Endodermal cell (in vitro differentiated cells): ENCODE measurements at regions not wholly inside any gene's neighbourhood (a gene's known extent, or its start where the extent isn't known, plus 50 kb on each side); places are given as distances from the start of the nearest gene placed in this dataset.

Experiments
- DNase-seq: peaks from one replicate; pipeline ENCODE4 v3.0.0-alpha.2; 2017
- H3K27ac ChIP-seq: 2 replicates; pipeline ENCODE4 v1.5.1; 2013; ENCODE audit warnings: mild to moderate bottlenecking, low read depth, low read length, moderate library complexity
- H3K27me3 ChIP-seq: 2 replicates; pipeline ENCODE4 v1.6.1; 2013; ENCODE audit warnings: mild to moderate bottlenecking, low read length, moderate library complexity; ENCODE audit not compliant: insufficient read depth, control insufficient read depth, poor library complexity, severe bottlenecking
- H3K36me3 ChIP-seq: 2 replicates; pipeline ENCODE4 v1.7.0; 2013; ENCODE audit warnings: mild to moderate bottlenecking, low read length, moderate library complexity; ENCODE audit not compliant: control insufficient read depth, insufficient read depth
- H3K4me1 ChIP-seq: one replicate; pipeline ENCODE4 v1.7.0; 2013; ENCODE audit warnings: low read length; ENCODE audit not compliant: control insufficient read depth, insufficient read depth
- H3K4me3 ChIP-seq: 2 replicates; pipeline ENCODE4 v1.5.1; 2013; ENCODE audit warnings: mild to moderate bottlenecking, low read length, moderate library complexity
- H3K9ac ChIP-seq: 2 replicates; pipeline ENCODE4 v1.6.1; 2013; ENCODE audit warnings: mild to moderate bottlenecking, low read length, moderate library complexity; ENCODE audit not compliant: poor library complexity, severe bottlenecking; ENCODE audit errors: extremely low read depth
- H3K9me3 ChIP-seq: 2 replicates; pipeline ENCODE4 v1.6.1; 2013; ENCODE audit warnings: mild to moderate bottlenecking, low read length, moderate library complexity; ENCODE audit not compliant: control insufficient read depth
- H3K27ac Mint-ChIP-seq: 2 replicates; pipeline ENCODE4 v1.8.0; 2020; ENCODE audit warnings: mixed read lengths
- H3K27me3 Mint-ChIP-seq: 2 replicates; pipeline ENCODE4 v1.8.0; 2021; ENCODE audit warnings: mild to moderate bottlenecking, mixed read lengths; ENCODE audit not compliant: insufficient read depth
- H3K36me3 Mint-ChIP-seq: 2 replicates; pipeline ENCODE4 v1.8.0; 2020; ENCODE audit warnings: low read depth, mixed read lengths
- H3K4me1 Mint-ChIP-seq: 2 replicates; pipeline ENCODE4 v1.8.0; 2020; ENCODE audit warnings: mixed read lengths
- H3K4me3 Mint-ChIP-seq: 2 replicates; pipeline ENCODE4 v1.8.0; 2020; ENCODE audit warnings: mild to moderate bottlenecking, moderate library complexity, mixed read lengths
- H3K9me3 Mint-ChIP-seq: 2 replicates; pipeline ENCODE4 v1.8.0; 2020; ENCODE audit warnings: mild to moderate bottlenecking, mixed read lengths
- WGBS, 2 experiments: methylation state at CpG; one replicate each; pipeline versions ENCODE4 v1.1.5 to v1.1.7; 2013; ENCODE audit warnings: missing lambda C conversion rate in 2 of 2, mixed read lengths in 1 of 2; ENCODE audit not compliant: insufficient coverage in 1 of 2, insufficient read length in 1 of 2; 5-methylcytosine and 5-hydroxymethylcytosine counted together
- TF ChIP-seq, protein P1 (sequence below): fragments of 200-600 bp; sonication (generic); conservative IDR thresholded peaks from 2 replicates; pipeline ENCODE4 v1.5.0; 2021; ENCODE audit warnings: antibody characterized with exemption, mild to moderate bottlenecking

DNA sequence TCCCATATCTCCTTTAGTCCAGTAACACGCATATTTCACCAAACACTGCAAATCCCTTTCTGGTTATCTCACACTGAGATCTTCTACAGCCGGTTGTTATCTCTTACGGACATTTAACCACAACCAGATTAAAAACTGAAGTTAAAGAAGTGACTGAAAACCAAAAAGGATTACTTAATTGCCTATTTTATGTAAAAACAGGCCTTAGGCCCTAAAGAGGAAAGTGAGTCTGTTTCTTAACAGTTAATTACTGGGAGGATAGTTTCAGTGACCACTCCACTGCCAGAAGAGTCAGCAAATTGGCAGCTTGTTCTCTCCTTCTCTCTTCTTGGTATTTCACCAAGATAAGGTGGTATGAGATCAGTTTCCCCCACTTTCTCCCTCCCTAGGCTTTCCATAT is 161.9 kb upstream of the MEOX2 start:
- H3K9me3 Mint-ChIP-seq, result no peaks in the 10 kb centered on the region
- TF ChIP-seq, protein P1, sequence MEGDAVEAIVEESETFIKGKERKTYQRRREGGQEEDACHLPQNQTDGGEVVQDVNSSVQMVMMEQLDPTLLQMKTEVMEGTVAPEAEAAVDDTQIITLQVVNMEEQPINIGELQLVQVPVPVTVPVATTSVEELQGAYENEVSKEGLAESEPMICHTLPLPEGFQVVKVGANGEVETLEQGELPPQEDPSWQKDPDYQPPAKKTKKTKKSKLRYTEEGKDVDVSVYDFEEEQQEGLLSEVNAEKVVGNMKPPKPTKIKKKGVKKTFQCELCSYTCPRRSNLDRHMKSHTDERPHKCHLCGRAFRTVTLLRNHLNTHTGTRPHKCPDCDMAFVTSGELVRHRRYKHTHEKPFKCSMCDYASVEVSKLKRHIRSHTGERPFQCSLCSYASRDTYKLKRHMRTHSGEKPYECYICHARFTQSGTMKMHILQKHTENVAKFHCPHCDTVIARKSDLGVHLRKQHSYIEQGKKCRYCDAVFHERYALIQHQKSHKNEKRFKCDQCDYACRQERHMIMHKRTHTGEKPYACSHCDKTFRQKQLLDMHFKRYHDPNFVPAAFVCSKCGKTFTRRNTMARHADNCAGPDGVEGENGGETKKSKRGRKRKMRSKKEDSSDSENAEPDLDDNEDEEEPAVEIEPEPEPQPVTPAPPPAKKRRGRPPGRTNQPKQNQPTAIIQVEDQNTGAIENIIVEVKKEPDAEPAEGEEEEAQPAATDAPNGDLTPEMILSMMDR, result no peak
- no peak for DNase-seq
- peaks cover 10% of the 10 kb centered on the region for H3K4me1 Mint-ChIP-seq
- Histone ChIP-seq H3K27ac (no peak overlapping the region), H3K4me1 (peaks cover 8% of the 10 kb centered on the region), H3K36me3 (no peaks in the 10 kb centered on the region), H3K9me3 (no peaks in the 10 kb centered on the region), H3K4me3 (no peak overlapping the region), H3K9ac (no peak overlapping the region), H3K27me3 (peaks cover 34% of the 10 kb centered on the region)
- H3K36me3 Mint-ChIP-seq, result no peaks in the 10 kb centered on the region
- H3K27me3 Mint-ChIP-seq, result peaks cover 70% of the 10 kb centered on the region
- no peak overlapping the region for H3K27ac Mint-ChIP-seq
- 60 to 69% methylated on average over 2 to 3 of the region's 3 CpGs for WGBS, 2 experiments
- H3K4me3 Mint-ChIP-seq, result no peak overlapping the region

- no peak for DNase-seq
- peaks cover 48% of the 10 kb centered on the region for H3K27me3 Mint-ChIP-seq
- peaks cover 10% of the 10 kb centered on the region for H3K4me1 Mint-ChIP-seq
- no peaks in the 10 kb centered on the region for H3K9me3 ChIP-seq
- H3K4me3 ChIP-seq, result no peak overlapping the region
- no peaks in the 10 kb centered on the region for H3K36me3 Mint-ChIP-seq
- peaks cover 2% of the 10 kb centered on the region for H3K9me3 Mint-ChIP-seq
- WGBS, 2 experiments, result 96 to 100% methylated on average over 2 of the region's 3 CpGs
- no peak overlapping the region for H3K27ac Mint-ChIP-seq
- TF ChIP-seq, protein P1, result no peak
- H3K27ac ChIP-seq, result no peak overlapping the region
- peaks cover 20% of the 10 kb centered on the region for H3K27me3 ChIP-seq
- no peak overlapping the region for H3K9ac ChIP-seq
- H3K4me3 Mint-ChIP-seq, result no peak overlapping the region
- peaks cover 8% of the 10 kb centered on the region for H3K4me1 ChIP-seq
- no peaks in the 10 kb centered on the region for H3K36me3 ChIP-seq
Measured at GRCh38 chr7:15845868-15846267, 159.4 kb upstream of the MEOX2 start.

DNA sequence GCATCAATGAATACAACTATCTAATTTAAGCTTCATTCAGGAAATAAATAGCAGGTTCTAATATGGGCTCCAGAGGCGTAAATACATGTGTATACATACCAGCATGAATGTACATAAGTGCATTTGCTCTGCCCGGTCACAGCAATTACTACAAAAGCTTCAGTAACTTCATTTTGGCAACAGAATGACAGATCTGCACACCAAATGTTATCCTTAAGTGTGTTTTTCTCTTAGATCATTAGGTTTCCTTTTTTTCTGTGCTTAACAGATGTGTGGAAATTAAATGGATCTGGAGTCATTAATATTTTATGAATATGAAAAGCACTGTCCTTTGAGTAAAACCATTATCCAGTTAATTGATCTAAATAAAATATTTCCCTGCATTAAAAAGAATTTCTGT is 159.0 kb upstream of the MEOX2 start:
- H3K9me3 Mint-ChIP-seq, result peaks cover 2% of the 10 kb centered on the region
- TF ChIP-seq, protein P1, result no peak
- H3K9ac ChIP-seq, result no peak overlapping the region
- H3K4me3 Mint-ChIP-seq, result no peak overlapping the region
- H3K9me3 ChIP-seq, result no peaks in the 10 kb centered on the region
- H3K36me3 Mint-ChIP-seq, result no peaks in the 10 kb centered on the region
- peaks cover 43% of the 10 kb centered on the region for H3K27me3 Mint-ChIP-seq
- DNase-seq, result no peak
- H3K4me3 ChIP-seq, result no peak overlapping the region
- peaks cover 8% of the 10 kb centered on the region for H3K4me1 ChIP-seq
- peaks cover 10% of the 10 kb centered on the region for H3K4me1 Mint-ChIP-seq
- WGBS, 2 experiments, result 99 to 100% methylated on average over 2 of the region's 2 CpGs
- no peak overlapping the region for H3K27ac ChIP-seq
- H3K36me3 ChIP-seq, result no peaks in the 10 kb centered on the region
- H3K27ac Mint-ChIP-seq, result no peak overlapping the region
- H3K27me3 ChIP-seq, result peaks cover 16% of the 10 kb centered on the region
